ENCODE measurements at regions not wholly inside any gene's neighbourhood (a gene's known extent, or its start where the extent isn't known, plus 50 kb on each side); places are given as distances from the start of the nearest gene placed in this dataset.

DNA sequence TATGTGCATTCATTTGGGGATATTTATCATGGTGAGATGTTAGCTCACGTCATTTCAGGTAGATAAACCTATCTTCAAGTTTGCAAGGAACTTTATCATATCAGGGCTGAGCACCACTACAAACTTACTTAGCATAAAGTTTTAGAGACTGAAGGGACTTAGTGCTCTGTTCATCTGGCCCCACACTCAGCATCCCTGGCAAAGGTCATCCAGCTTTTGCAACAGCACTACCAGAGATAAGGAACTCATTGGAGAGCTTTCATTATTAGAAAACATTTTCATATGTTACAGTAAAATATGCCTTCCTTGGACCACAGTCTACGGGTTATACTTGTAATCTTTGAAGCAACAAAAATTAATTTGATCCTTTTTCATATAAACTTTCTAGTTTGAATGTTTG lies 263.4 kb downstream of the POU4F1 start:
- no peak for DNase-seq (ENCODE audit: low read depth)

- DNase-seq (ENCODE audit: low read depth): no peak
Observed at GRCh38 chr13:78334059-78334458, 269.3 kb downstream of the POU4F1 start.

DNA sequence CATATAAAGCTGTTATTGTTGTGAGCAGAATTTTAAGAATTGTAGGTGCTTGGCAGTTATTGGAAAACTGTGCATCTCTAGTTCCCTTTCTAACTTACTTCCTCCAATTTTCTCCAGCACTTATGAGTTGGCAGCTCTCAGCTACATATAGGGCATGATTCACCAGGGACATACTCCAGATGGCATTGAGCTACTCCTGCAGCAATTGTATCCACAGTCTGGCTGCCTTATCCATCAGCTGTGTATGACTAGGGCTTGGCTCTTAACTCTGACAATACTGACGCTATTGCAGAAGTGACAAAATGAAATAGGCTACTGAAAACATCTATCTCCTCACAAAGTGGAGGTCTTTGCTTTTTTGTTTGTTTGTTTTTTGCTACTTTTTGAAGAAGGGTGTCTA lies 276.7 kb downstream of the POU4F1 start:
- DNase-seq (ENCODE audit: low read depth): peak; percentile 81

DNA sequence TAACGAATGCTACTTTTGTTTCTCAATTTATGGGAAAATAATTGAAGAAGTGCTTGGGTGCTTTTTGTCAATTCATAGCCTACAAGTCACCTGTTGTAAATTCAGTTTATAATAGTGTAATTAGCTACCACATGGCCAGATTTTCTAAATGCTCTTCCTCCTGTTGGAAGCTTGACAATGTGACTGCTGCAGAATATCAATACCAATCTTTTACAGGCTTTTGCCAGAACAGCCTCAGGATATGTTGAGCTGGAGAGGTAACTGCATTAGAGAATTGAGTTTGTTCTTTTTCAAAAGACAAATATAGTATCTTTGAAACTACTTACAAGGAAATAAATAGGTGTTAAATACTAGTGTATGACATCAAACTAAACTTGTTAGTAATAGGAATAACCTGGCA lies 277.8 kb downstream of the POU4F1 start:
- no peak for DNase-seq (ENCODE audit: low read depth)

GRCh38 chr13:78323848-78324247 lies 279.5 kb downstream of the POU4F1 start:
- DNase-seq (ENCODE audit: low read depth): no peak

GRCh38 chr13:78323040-78323439 lies 280.3 kb downstream of the POU4F1 start:
- DNase-seq (ENCODE audit: low read depth): no peak

GRCh38 chr13:78319101-78319627 lies 284.2 kb downstream of the POU4F1 start:
- peak; percentile 79 for DNase-seq (ENCODE audit: low read depth)

DNA sequence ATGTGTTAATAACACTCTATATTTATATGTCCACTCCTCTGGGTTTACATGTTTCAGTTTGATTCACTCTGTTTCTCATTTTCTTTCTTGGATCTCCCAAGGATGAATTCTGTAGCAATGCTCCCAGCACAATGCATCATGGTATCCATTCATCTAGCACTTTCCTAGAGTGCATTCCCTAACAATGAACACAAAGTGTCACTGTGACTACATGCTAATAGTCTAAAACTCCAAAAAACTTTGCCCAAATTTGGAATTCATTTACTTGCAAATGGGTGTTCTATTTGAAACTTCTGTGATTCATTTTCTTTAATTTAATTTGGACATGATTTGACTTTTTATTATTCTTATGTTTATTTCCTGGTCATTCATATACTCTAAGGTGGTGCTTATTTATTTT lies 286.3 kb downstream of the POU4F1 start:
- DNase-seq (ENCODE audit: low read depth): no peak

DNA sequence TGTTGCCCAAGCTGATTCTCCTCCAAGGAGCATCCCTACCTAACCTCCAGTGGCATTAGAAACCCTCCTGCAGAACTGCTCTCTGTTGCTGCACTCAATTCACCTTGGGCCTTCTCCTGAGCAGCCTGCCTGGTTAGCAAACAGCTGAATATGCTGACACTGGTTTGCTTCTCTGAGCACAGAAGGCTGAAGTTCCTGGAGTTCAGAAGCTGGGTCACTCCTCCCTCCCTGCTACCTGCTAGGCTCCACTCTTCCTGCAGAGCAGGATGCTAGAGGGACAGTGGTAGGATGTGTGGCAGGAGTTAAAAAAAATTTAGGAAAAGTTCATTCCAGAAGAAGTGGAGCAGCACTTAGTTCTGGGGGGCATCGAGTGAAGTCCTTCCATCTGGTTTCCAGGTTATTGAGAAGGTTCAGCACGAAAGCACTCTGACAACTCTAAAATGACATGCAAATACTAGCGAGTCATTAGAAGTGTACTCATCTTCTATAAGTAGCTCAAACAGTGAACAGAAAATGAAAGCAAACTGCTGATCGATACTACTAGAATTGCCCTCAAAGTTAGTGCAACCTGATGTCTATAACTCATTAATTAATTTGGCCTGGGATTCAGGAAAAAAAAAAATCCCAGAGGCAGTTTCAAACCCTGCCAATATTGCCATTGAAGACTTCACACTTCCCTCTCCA lies 293.7 kb downstream of the POU4F1 start:
- DNase-seq (ENCODE audit: low read depth): no peak

DNA sequence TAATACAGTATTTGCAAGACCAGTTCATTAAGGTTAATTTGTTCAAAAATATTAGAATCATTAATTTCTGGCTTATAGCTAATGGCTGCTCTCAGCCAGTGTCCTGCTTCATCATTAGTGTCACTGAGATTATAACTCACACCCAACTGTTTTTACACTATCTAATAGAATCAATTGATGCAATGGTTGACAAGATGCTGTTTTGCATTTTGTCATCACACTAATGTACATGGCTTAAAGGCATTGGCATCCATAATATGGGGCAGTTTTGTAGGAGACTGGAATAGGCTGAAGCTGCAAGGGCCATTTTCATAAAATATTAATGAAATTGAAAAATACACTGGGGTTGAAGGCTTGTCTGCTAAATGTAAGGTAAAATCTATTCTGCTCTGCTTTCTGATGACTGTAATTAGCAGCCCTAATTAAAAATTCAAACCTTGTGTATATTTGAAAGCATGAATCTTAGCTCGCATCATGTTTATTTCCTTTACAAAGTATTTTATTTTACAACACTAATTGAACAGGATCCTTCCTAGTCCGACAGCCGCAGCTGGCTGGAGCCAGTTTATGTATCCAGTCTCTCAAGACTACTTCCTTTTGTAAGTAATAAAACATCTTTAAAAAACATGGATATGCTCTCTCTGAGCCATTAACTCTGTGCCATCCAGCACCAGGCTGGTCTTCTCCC lies 296.7 kb downstream of the POU4F1 start:
- no peak for DNase-seq (ENCODE audit: low read depth)

GRCh38 chr13:78305171-78305570 lies 298.2 kb downstream of the POU4F1 start:
- no peak for DNase-seq (ENCODE audit: low read depth)

- no peak for DNase-seq (ENCODE audit: low read depth)
Observed at GRCh38 chr13:78299832-78300623, 303.3 kb downstream of the POU4F1 start.

DNA sequence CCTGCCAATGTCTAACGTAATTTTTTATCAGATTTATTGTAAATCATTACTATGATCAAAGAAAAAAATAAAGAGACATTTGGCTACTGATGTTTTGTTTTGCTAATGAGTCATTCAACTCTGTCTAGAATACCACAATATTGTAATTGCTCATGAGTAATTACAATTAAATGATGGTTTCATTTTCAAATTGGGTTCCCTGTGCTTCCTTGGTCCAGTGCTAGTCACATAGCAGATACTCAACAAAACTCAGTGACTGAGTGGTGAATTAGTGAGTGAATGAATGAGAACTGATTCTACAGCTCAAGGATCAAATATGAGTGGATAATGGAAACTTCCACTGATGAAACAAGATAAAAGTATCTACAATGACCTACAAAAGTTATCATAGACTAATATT lies 304.7 kb downstream of the POU4F1 start:
- peak; percentile 53 for DNase-seq (ENCODE audit: low read depth)

DNA sequence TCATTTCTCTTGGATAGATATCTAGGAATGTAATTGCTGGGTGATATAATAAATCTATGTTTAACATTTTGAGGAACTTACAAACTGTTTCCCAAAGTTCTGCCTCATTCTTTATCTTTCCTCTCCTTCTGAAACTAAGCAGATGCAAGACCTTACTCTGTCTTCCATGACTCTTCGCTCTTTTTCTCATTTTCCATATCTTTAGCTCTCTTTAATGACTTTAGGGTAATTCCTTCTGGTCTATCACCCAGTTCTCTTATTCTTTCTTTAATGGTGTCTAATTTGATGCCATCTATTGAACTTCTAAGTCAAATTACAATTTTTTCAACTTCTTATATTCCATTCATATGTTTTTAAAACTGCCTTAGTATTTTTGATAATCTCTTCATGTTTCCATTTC lies 316.6 kb downstream of the POU4F1 start:
- no peak for DNase-seq (ENCODE audit: low read depth)

DNA sequence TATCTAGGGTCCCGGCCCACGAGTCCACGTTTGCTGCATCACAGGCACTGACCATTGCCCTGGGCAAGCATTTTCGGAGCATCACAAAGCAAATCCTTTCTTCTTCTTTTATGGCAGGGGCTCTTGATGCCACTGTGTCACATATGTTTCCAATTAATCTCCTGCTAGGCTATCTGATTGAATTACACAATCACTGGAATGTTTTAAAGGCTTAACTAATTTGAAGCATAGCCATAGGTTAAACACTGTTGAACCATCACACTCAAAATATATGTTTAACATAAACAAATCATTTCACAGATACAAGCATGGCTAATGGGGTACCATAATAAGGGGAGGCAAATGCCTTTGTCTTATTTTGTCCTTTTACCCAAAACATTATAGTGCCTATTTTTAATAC lies 338.3 kb downstream of the POU4F1 start:
- DNase-seq (ENCODE audit: low read depth): no peak

DNA sequence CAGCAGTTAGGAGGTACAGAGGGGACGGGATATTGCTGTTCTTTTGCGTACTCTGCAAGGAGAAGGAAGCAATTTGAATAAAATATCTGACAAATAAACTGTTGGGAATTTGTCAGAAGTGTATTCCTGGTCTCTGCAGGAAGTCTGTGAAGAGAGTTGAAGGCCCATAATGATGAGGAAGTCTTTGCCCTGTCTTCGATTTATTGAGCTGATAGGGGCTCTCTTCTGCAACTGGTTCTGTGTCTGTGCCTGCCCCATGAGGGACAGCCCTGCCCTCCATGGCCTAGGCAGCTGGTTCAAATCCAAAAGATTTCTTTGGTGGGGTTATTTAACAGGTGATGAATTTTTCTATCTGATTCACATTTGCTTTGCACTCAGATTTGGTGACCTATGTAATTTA lies 339.7 kb upstream of the EDNRB start:
- DNase-seq (ENCODE audit: low read depth): no peak

GRCh38 chr13:78256484-78256883 lies 337.9 kb upstream of the EDNRB start:
- no peak for DNase-seq (ENCODE audit: low read depth)

DNA sequence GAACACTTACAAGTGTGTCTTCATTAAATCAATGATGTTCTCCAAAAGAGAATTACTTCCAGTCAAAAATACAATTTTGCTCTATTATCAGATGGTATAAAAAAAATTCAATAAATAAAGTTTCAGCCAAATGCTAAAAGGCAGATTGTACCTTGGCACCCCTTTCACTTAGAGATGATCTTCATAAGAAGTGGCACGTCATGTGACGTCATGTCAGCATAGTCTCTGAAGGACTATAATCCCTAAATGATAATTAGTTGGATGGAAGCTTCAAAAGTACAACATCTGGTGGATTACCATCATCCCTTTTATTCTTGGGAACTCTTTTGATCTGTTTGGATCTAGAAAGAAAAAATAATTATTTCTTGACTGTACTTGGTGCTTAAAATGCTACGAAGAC lies 335.5 kb upstream of the EDNRB start:
- no peak for DNase-seq (ENCODE audit: low read depth)

- peak; percentile 4 for DNase-seq (ENCODE audit: low read depth)
Observed at GRCh38 chr13:78247362-78247761, 328.7 kb upstream of the EDNRB start.

DNA sequence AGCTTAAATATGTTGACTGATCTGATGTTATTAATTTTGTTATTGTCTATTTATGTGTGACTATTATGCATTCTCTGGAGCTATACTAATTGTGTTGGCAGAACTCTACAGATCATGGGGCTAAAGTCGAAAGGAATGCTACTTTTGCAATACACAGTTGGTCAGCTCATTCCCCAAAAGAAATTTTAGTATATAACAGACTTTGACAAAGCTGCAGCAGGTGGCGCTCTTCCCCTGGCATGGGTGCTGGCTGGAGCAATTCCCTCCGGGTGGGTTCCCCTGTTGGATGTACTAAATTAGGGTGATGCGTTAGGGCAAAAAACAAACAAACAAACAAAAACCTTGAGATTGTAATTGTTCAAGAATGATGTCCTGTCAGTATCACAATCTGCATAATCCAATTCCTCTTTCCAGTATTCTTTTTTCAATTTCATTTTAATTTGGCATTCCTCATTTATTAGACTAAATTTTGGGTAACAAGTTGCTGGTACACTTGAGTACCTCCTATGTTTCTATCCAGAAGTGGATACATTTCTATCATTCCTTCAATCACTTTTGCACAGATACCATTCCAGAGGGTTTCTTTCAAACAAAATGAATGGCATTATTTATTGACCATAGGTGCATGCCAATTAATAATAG lies 322.8 kb upstream of the EDNRB start:
- DNase-seq (ENCODE audit: low read depth): peak; percentile 50

DNA sequence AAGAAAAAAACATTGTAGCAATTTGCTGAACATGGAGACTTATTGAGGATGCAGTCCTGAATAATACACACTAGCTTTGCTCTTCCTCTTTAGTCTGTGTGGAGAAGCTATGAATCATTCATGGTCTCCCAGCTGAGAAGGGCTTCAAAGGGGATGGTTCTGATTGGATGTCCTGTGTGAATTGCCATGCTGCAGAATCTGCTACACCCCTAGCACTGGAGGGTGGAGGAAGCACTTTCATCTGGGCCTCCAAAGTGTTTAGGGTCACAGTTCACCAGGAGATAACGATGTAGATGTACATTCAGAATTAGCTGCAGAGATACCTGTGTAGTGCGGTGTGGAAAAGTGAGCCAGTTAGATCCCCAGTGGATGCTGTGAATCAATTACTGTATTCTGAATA lies 321.1 kb upstream of the EDNRB start:
- DNase-seq (ENCODE audit: low read depth): peak; percentile 73

DNA sequence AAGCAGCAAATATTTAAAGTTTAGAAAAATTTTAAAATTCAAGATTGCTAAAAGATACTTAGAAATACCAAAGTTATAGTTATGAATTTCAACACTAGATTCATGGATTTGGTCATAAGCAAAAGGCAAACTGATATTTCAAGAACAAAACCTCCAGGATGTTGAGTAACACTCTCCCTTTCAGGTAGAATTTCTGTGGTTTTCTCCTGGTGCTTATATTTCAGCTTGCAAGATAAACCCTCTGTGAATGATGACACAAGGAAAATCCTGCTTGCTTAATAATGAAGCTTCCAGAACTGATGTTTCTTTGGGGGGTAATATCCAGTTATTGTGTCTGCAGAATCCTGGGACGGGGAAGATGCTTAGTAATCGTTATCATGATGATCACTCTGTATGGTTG lies 320.3 kb upstream of the EDNRB start:
- peak; percentile 64 for DNase-seq (ENCODE audit: low read depth)

Measured in HT1080 (cell line).